GM12878 (cell line): ENCODE measurements at regions not wholly inside any gene's neighbourhood (a gene's known extent, or its start where the extent isn't known, plus 50 kb on each side); places are given as distances from the start of the nearest gene placed in this dataset.

Experiments
- ATAC-seq: fragments of 200-7000 bp; cut with Tn5 transposase; 3 replicates; pipeline ENCODE4 v1.9.1; 2020; ENCODE audit warnings: mild to moderate bottlenecking, moderate library complexity
- BruUV-seq: library from RNA; stranded (reverse); fragments of 400-500 nt; replicated peaks from 2 replicates; lab custom pipeline; 2021; lab: Mats Ljungman, UMichigan
- CTCF ChIA-PET: fragments of 300-600 bp; sonication (Branson Sonifier 250); formaldehyde crosslinking; extraction: SDS; loops from one replicate; lab custom pipeline; 2021; ENCODE audit warnings: inconsistent platforms; lab: Yijun Ruan, JAX
- POLR2A ChIA-PET: fragments of 350-600 bp; formaldehyde crosslinking; extraction: SDS; loops from one replicate; lab custom pipeline; 2021; ENCODE audit warnings: inconsistent platforms; lab: Charles Lee
- RAD21 ChIA-PET: fragments of 300-600 bp; sonication (Branson Sonifier 250); formaldehyde crosslinking; loops from one replicate; lab custom pipeline; 2023; ENCODE audit warnings: antibody characterized with exemption; ENCODE audit not compliant: unreplicated experiment; lab: Charles Lee
- SMC1A ChIA-PET: fragments of 300-600 bp; sonication (Branson Sonifier 250); formaldehyde crosslinking; loops from one replicate; lab custom pipeline; 2023; ENCODE audit not compliant: unreplicated experiment, uncharacterized antibody; lab: Charles Lee
- DNase-seq: peaks from one replicate; pipeline ENCODE4 v3.0.0-alpha.2; 2011; ENCODE audit warnings: low read depth, low spot score
- FAIRE-seq: peaks from 3 replicates; lab custom pipeline; 2011; peaks lifted over from hg19 to GRCh38; lab: Jason Lieb, UNC
- H2AFZ ChIP-seq: 2 replicates; pipeline ENCODE4 v1.6.0; 2011; ENCODE audit warnings: low read depth, low read length, control low read depth; ENCODE audit not compliant: control insufficient read depth
- H3K27ac ChIP-seq: 2 replicates; pipeline ENCODE4 v1.5.1; 2011; ENCODE audit warnings: control low read depth; ENCODE audit not compliant: control insufficient read depth, insufficient read depth
- H3K27me3 ChIP-seq, 2 experiments: replicated peaks in 1 of 2; 2 replicates each; pipeline versions ENCODE4 v1.6.0 to v1.6.1; 2011; ENCODE audit warnings: low read length in 1 of 2; ENCODE audit not compliant: control insufficient read depth in 2 of 2, insufficient read depth in 2 of 2
- H3K36me3 ChIP-seq, 2 experiments: 2 replicates each; pipeline ENCODE4 v1.5.1; 2011; ENCODE audit warnings: low read length in 1 of 2; ENCODE audit not compliant: control insufficient read depth in 2 of 2, insufficient read depth in 2 of 2
- H3K4me1 ChIP-seq: 2 replicates; pipeline ENCODE4 v1.6.1; 2011; ENCODE audit warnings: mild to moderate bottlenecking, low read length, moderate library complexity, mixed read lengths; ENCODE audit not compliant: control insufficient read depth, insufficient read depth
- H3K4me2 ChIP-seq: 2 replicates; pipeline ENCODE4 v1.6.0; 2011; ENCODE audit warnings: control low read depth; ENCODE audit not compliant: control insufficient read depth, insufficient read depth
- H3K4me3 ChIP-seq: fragments of 200-600 bp; sonication (generic); 2 replicates; pipeline ENCODE4 v1.5.1; 2016
- H3K79me2 ChIP-seq: 2 replicates; pipeline ENCODE4 v1.6.0; 2011; ENCODE audit warnings: low read length; ENCODE audit not compliant: control insufficient read depth, insufficient read depth
- H3K9ac ChIP-seq: 2 replicates; pipeline ENCODE4 v1.8.0; 2011; ENCODE audit warnings: low read length, control low read depth, mixed read lengths; ENCODE audit not compliant: control insufficient read depth, insufficient read depth
- H3K9me3 ChIP-seq: replicated peaks from 3 replicates; pipeline ENCODE4 v1.5.1; 2011; ENCODE audit warnings: mild to moderate bottlenecking, low read length; ENCODE audit not compliant: control insufficient read depth, insufficient read depth
- H4K20me1 ChIP-seq: 2 replicates; pipeline ENCODE4 v1.6.0; 2011; ENCODE audit not compliant: control insufficient read depth, insufficient read depth
- KLF5 ChIP-seq: fragments of 450-650 bp; IDR thresholded peaks from 2 replicates; pipeline ENCODE4 v1.6.1; 2014; ENCODE audit warnings: mild to moderate bottlenecking; ENCODE audit not compliant: partially characterized antibody
- WGBS: methylation state at CpG from one replicate; pipeline ENCODE4 v1.1.6; 2016; ENCODE audit warnings: low lambda C conversion rate; ENCODE audit not compliant: insufficient replicate concordance, insufficient coverage; ENCODE audit errors: missing lambda C conversion rate; 5-methylcytosine and 5-hydroxymethylcytosine counted together
- in situ Hi-C: fragments of 300-500 bp; cut with MboI; formaldehyde crosslinking; loops from 9 replicates; pipeline ENCODE4 v1.14.3; 2018; ENCODE audit warnings: mixed read lengths
- intact Hi-C: fragments of 100-400 bp; cut with micrococcal nuclease; formaldehyde crosslinking; loops from one replicate; pipeline ENCODE4 v1.14.2; 2022; ENCODE audit not compliant: unreplicated experiment
- TF ChIP-seq, protein P1 (sequence below), 3 experiments: IDR thresholded peaks in 2 of 3; conservative IDR thresholded peaks in 1 of 3; 2 replicates each; pipeline ENCODE4 v1.5.1; 2011; ENCODE audit warnings: low read depth in 3 of 3, low read length in 3 of 3, mild to moderate bottlenecking in 3 of 3, control low read depth in 2 of 3, moderate library complexity in 2 of 3, inconsistent platforms in 1 of 3, mixed read lengths in 1 of 3; ENCODE audit not compliant: control insufficient read depth in 2 of 3, insufficient read depth in 1 of 3; ENCODE audit errors: extremely low read depth in 1 of 3
- TF ChIP-seq, protein P2 (sequence below): IDR thresholded peaks from 2 replicates; pipeline ENCODE4 v1.6.1; 2012; ENCODE audit warnings: mild to moderate bottlenecking, low read depth, low read length

DNA sequence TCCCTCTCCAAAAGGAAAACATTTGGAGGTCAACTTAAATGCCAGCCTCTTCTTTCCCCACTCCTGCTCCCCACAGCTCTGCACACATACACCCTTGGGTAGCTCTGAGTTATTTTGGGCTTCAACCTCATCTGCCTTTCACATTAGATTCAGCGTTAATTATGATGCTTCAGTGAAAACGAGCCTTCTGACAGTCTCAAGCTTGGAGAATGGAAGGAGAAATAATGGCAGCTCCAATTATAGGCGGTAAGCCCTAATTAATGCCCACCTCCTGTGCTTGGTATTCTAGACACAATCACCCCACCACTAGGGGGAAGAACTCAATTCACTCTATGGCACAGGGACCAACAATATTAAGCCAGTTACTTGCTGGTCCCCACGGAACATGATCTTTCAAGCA lies 397.9 kb downstream of the BRINP2 start:
- no TSS peak for BruUV-seq
- Histone ChIP-seq H3K27me3 (no peaks in the 10 kb centered on the region), H3K36me3 (no peaks in the 10 kb centered on the region), H3K27ac (no peak overlapping the region), H2AFZ (no peak overlapping the region), H3K9me3 (no peaks in the 10 kb centered on the region), H3K4me2 (no peak overlapping the region), H3K4me3 (no peak overlapping the region), H3K79me2 (no peaks in the 10 kb centered on the region), H3K4me1 (no peaks in the 10 kb centered on the region), H3K9ac (no peak overlapping the region), H4K20me1 (no peaks in the 10 kb centered on the region)
- in situ Hi-C loops, result no loop called here
- DNase-seq (no peak), ATAC-seq (peak; percentile 41; the same call in 1 of the 3 replicates), FAIRE-seq (no peak)
- intact Hi-C loops, result no loop called here
- 34% methylated on average over 4 of the region's 4 CpGs for WGBS
- RAD21 ChIA-PET, result interaction anchor here (0.7 to 1.3 kb wide), 6 partner anchors 8 to 345 kb away, joined by 3 read pairs; no protein-coding TSS in a partner anchor
- POLR2A ChIA-PET, result no interaction called here
- SMC1A ChIA-PET, result interaction anchor here (0.6 to 4.1 kb wide), 13 partner anchors 10 to 303 kb away, joined by 3 to 27 read pairs (median 4); no protein-coding TSS in a partner anchor
- CTCF ChIA-PET, result interaction anchor here (0.6 to 2.2 kb wide), 12 partner anchors 9 to 225 kb away, joined by 3 to 8 read pairs (median 3); no protein-coding TSS in a partner anchor
- TF ChIP-seq, protein P1, sequence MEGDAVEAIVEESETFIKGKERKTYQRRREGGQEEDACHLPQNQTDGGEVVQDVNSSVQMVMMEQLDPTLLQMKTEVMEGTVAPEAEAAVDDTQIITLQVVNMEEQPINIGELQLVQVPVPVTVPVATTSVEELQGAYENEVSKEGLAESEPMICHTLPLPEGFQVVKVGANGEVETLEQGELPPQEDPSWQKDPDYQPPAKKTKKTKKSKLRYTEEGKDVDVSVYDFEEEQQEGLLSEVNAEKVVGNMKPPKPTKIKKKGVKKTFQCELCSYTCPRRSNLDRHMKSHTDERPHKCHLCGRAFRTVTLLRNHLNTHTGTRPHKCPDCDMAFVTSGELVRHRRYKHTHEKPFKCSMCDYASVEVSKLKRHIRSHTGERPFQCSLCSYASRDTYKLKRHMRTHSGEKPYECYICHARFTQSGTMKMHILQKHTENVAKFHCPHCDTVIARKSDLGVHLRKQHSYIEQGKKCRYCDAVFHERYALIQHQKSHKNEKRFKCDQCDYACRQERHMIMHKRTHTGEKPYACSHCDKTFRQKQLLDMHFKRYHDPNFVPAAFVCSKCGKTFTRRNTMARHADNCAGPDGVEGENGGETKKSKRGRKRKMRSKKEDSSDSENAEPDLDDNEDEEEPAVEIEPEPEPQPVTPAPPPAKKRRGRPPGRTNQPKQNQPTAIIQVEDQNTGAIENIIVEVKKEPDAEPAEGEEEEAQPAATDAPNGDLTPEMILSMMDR (IDR thresholded peaks at IDR 0.05 in 2 of 3, conservative IDR thresholded peaks at IDR 0.05 in 1 of 3; ENCODE audit: control insufficient read depth in 2 of 3, extremely low read depth in 1 of 3, insufficient read depth in 1 of 3, low read depth in 3 of 3, low read length in 3 of 3), result peak in 1 of 3 experiments; percentile 4; a peak in 1 of 6 replicates
- TF ChIP-seq KLF5, result no peak
- TF ChIP-seq, protein P2, sequence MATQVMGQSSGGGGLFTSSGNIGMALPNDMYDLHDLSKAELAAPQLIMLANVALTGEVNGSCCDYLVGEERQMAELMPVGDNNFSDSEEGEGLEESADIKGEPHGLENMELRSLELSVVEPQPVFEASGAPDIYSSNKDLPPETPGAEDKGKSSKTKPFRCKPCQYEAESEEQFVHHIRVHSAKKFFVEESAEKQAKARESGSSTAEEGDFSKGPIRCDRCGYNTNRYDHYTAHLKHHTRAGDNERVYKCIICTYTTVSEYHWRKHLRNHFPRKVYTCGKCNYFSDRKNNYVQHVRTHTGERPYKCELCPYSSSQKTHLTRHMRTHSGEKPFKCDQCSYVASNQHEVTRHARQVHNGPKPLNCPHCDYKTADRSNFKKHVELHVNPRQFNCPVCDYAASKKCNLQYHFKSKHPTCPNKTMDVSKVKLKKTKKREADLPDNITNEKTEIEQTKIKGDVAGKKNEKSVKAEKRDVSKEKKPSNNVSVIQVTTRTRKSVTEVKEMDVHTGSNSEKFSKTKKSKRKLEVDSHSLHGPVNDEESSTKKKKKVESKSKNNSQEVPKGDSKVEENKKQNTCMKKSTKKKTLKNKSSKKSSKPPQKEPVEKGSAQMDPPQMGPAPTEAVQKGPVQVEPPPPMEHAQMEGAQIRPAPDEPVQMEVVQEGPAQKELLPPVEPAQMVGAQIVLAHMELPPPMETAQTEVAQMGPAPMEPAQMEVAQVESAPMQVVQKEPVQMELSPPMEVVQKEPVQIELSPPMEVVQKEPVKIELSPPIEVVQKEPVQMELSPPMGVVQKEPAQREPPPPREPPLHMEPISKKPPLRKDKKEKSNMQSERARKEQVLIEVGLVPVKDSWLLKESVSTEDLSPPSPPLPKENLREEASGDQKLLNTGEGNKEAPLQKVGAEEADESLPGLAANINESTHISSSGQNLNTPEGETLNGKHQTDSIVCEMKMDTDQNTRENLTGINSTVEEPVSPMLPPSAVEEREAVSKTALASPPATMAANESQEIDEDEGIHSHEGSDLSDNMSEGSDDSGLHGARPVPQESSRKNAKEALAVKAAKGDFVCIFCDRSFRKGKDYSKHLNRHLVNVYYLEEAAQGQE, result no peak
